GM23338 (cell line): ENCODE measurements at regions not wholly inside any gene's neighbourhood (a gene's known extent, or its start where the extent isn't known, plus 50 kb on each side); places are given as distances from the start of the nearest gene placed in this dataset.

Experiments used
- ATAC-seq: fragments of 200-7000 bp; cut with Tn5 transposase; 3 replicates; pipeline ENCODE4 v1.9.1; 2020
- DNase-seq: peaks from one replicate; pipeline ENCODE4 v3.0.0-alpha.2; 2015; ENCODE audit warnings: low spot score
- H2AFZ ChIP-seq: fragments of 200-600 bp; sonication (generic); 2 replicates; pipeline ENCODE4 v1.8.0; 2016; ENCODE audit warnings: antibody characterized with exemption, mild to moderate bottlenecking, moderate library complexity
- H3F3A ChIP-seq: fragments of 200-600 bp; sonication (generic); replicated peaks from 2 replicates; pipeline ENCODE4 v1.8.0; 2017; ENCODE audit warnings: antibody characterized with exemption, mixed run types, low read depth
- H3K27ac ChIP-seq: fragments of 200-600 bp; sonication (generic); 2 replicates; pipeline ENCODE4 v1.6.1; 2016; ENCODE audit warnings: low read depth
- H3K27me3 ChIP-seq: fragments of 200-600 bp; sonication (generic); 2 replicates; pipeline ENCODE4 v1.8.0; 2016; ENCODE audit warnings: mild to moderate bottlenecking, mixed run types, moderate library complexity; ENCODE audit not compliant: insufficient read depth
- H3K36me3 ChIP-seq: fragments of 200-600 bp; sonication (generic); 2 replicates; pipeline ENCODE4 v1.8.0; 2016; ENCODE audit warnings: mild to moderate bottlenecking; ENCODE audit not compliant: insufficient read depth
- H3K4me1 ChIP-seq: fragments of 200-600 bp; sonication (generic); 2 replicates; pipeline ENCODE4 v1.8.0; 2016; ENCODE audit warnings: mild to moderate bottlenecking, moderate library complexity; ENCODE audit not compliant: insufficient read depth
- H3K4me2 ChIP-seq: fragments of 200-600 bp; sonication (generic); 2 replicates; pipeline ENCODE4 v1.7.1; 2017; ENCODE audit warnings: mixed run types
- H3K4me3 ChIP-seq: fragments of 200-600 bp; sonication (generic); 2 replicates; pipeline ENCODE4 v1.6.1; 2016; ENCODE audit warnings: mixed run types
- H3K79me2 ChIP-seq: fragments of 200-600 bp; sonication (generic); replicated peaks from 2 replicates; pipeline ENCODE4 v1.8.0; 2017; ENCODE audit warnings: mild to moderate bottlenecking; ENCODE audit not compliant: insufficient read depth
- H3K9me2 ChIP-seq: fragments of 200-600 bp; sonication (generic); 2 replicates; pipeline ENCODE4 v1.8.0; 2017; ENCODE audit not compliant: insufficient read depth
- H4K20me1 ChIP-seq: fragments of 200-600 bp; sonication (generic); replicated peaks from 2 replicates; pipeline ENCODE4 v1.8.0; 2017; ENCODE audit warnings: mild to moderate bottlenecking; ENCODE audit not compliant: insufficient read depth
- H3K27ac Mint-ChIP-seq: 2 replicates; pipeline ENCODE4 v1.8.0; 2020; ENCODE audit warnings: inconsistent platforms, mild to moderate bottlenecking, moderate library complexity, mixed read lengths
- H3K27me3 Mint-ChIP-seq: 3 replicates; pipeline ENCODE4 v1.8.0; 2022; ENCODE audit warnings: low read depth, mild to moderate bottlenecking, moderate library complexity, mixed read lengths, inconsistent platforms; ENCODE audit not compliant: insufficient read depth, poor library complexity
- H3K36me3 Mint-ChIP-seq: 3 replicates; pipeline ENCODE4 v1.8.0; 2021; ENCODE audit warnings: low read depth, mild to moderate bottlenecking, inconsistent platforms, moderate library complexity, mixed read lengths
- H3K4me1 Mint-ChIP-seq: 3 replicates; pipeline ENCODE4 v1.8.0; 2020; ENCODE audit warnings: mild to moderate bottlenecking, inconsistent platforms, mixed read lengths
- H3K4me3 Mint-ChIP-seq: 3 replicates; pipeline ENCODE4 v1.8.0; 2021; ENCODE audit warnings: moderate library complexity, mild to moderate bottlenecking, inconsistent platforms, mixed read lengths
- H3K9me3 Mint-ChIP-seq: 3 replicates; pipeline ENCODE4 v1.8.0; 2020; ENCODE audit warnings: moderate library complexity, mild to moderate bottlenecking, inconsistent platforms, mixed read lengths
- CREB1 ChIP-seq: fragments of 250-450 bp; sonication (Bioruptor Pico); IDR thresholded peaks from 2 replicates; pipeline ENCODE4 v1.5.0; 2020; ENCODE audit warnings: low read depth, mild to moderate bottlenecking, moderate library complexity
- EZH2 ChIP-seq: fragments of 200-600 bp; sonication (generic); IDR thresholded peaks from one replicate; pipeline ENCODE4 v1.8.0; 2017; ENCODE audit warnings: antibody characterized with exemption, mild to moderate bottlenecking, low read depth; ENCODE audit not compliant: unreplicated experiment
- EZH2phosphoT487 ChIP-seq: fragments of 200-600 bp; sonication (generic); IDR thresholded peaks from one replicate; pipeline ENCODE4 v1.8.1; 2018; ENCODE audit warnings: antibody characterized with exemption; ENCODE audit not compliant: unreplicated experiment
- JUNB ChIP-seq: IDR thresholded peaks from one replicate; pipeline ENCODE4 v1.6.1; 2016; ENCODE audit warnings: antibody characterized with exemption; ENCODE audit not compliant: unreplicated experiment
- NANOG ChIP-seq: IDR thresholded peaks from 2 replicates; pipeline ENCODE4 v1.6.1; 2016; ENCODE audit warnings: antibody characterized with exemption, borderline replicate concordance
- POLR2AphosphoS5 ChIP-seq: IDR thresholded peaks from 2 replicates; pipeline ENCODE4 v1.6.1; 2016; ENCODE audit warnings: antibody characterized with exemption, low read depth
- STAT1 ChIP-seq: IDR thresholded peaks from one replicate; pipeline ENCODE4 v1.6.1; 2016; ENCODE audit warnings: antibody characterized with exemption; ENCODE audit not compliant: unreplicated experiment
- ZNF114 ChIP-seq: fragments of 250-450 bp; sonication (Bioruptor Pico); IDR thresholded peaks from 2 replicates; pipeline ENCODE4 v1.5.0; 2020; ENCODE audit warnings: mild to moderate bottlenecking, moderate library complexity
- ZNF331 ChIP-seq: fragments of 250-450 bp; sonication (Bioruptor Pico); IDR thresholded peaks from 2 replicates; pipeline ENCODE4 v1.5.0; 2020; ENCODE audit warnings: low read depth, mild to moderate bottlenecking, moderate library complexity
- TF ChIP-seq, protein P1 (sequence below), 2 experiments: fragments of 200-600 bp in 1 of 2; sonication (generic) in 1 of 2; conservative IDR thresholded peaks; 2 replicates each; pipeline versions ENCODE4 v1.5.1 to v1.6.1; 2016 to 2017; ENCODE audit warnings: antibody characterized with exemption in 2 of 2, low read depth in 2 of 2, mild to moderate bottlenecking in 2 of 2, moderate library complexity in 1 of 2
- TF ChIP-seq, protein P2 (sequence below): IDR thresholded peaks from one replicate; pipeline ENCODE4 v1.6.1; 2018; ENCODE audit warnings: antibody characterized with exemption; ENCODE audit not compliant: unreplicated experiment
- TF ChIP-seq, protein P3 (sequence below): fragments of 250-450 bp; sonication (Bioruptor Pico); IDR thresholded peaks from 2 replicates; pipeline ENCODE4 v1.5.0; 2020; ENCODE audit warnings: mild to moderate bottlenecking, moderate library complexity
- TF ChIP-seq, protein P4 (sequence below): IDR thresholded peaks from 2 replicates; pipeline ENCODE4 v1.6.1; 2016; ENCODE audit warnings: antibody characterized with exemption

DNA sequence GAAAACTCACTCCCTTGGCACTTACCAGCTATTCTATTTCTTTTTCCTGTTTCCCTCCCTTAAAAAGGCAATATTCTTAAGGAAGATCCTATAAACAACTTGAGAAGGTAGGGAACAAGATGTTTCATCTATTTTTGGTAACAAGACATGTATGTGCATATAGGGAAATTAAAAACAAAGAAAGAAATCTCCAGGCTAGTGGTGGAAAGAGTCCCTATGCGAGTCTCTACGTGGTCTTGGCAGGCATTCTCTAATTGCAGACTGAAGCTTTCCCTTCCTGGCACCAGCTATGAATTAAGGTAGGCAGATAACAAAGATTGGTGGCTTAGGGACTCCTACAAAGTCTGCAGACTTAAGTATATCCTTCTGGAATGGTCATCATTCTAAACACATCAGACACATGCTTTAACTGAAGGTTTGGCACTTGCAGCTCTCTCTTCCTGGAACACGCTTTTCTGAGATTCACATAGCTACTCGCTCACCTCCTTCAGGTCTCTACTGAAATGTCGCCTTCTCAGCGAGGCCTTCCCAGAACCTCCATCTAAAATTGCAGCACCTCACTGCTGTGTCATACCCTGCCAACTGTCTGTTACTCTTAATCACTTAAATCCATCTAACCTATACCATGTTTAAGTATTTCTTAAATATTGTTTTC lies 336.0 kb downstream of the VGLL3 start:
- peak; percentile 50; the same call in 1 of the 3 replicates for ATAC-seq
- no peak overlapping the region for H3K4me2 ChIP-seq
- TF ChIP-seq, protein P1, sequence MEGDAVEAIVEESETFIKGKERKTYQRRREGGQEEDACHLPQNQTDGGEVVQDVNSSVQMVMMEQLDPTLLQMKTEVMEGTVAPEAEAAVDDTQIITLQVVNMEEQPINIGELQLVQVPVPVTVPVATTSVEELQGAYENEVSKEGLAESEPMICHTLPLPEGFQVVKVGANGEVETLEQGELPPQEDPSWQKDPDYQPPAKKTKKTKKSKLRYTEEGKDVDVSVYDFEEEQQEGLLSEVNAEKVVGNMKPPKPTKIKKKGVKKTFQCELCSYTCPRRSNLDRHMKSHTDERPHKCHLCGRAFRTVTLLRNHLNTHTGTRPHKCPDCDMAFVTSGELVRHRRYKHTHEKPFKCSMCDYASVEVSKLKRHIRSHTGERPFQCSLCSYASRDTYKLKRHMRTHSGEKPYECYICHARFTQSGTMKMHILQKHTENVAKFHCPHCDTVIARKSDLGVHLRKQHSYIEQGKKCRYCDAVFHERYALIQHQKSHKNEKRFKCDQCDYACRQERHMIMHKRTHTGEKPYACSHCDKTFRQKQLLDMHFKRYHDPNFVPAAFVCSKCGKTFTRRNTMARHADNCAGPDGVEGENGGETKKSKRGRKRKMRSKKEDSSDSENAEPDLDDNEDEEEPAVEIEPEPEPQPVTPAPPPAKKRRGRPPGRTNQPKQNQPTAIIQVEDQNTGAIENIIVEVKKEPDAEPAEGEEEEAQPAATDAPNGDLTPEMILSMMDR (conservative IDR thresholded peaks at IDR 0.05; ENCODE audit: low read depth in 2 of 2), result no peak
- TF ChIP-seq STAT1 (no peak), POLR2AphosphoS5 (no peak), ZNF114 (no peak), NANOG (no peak), JUNB (no peak), EZH2 (no peak), EZH2phosphoT487 (no peak), CREB1 (CRISPR knock-in tag) (no peak), ZNF331 (no peak)
- TF ChIP-seq, protein P2, sequence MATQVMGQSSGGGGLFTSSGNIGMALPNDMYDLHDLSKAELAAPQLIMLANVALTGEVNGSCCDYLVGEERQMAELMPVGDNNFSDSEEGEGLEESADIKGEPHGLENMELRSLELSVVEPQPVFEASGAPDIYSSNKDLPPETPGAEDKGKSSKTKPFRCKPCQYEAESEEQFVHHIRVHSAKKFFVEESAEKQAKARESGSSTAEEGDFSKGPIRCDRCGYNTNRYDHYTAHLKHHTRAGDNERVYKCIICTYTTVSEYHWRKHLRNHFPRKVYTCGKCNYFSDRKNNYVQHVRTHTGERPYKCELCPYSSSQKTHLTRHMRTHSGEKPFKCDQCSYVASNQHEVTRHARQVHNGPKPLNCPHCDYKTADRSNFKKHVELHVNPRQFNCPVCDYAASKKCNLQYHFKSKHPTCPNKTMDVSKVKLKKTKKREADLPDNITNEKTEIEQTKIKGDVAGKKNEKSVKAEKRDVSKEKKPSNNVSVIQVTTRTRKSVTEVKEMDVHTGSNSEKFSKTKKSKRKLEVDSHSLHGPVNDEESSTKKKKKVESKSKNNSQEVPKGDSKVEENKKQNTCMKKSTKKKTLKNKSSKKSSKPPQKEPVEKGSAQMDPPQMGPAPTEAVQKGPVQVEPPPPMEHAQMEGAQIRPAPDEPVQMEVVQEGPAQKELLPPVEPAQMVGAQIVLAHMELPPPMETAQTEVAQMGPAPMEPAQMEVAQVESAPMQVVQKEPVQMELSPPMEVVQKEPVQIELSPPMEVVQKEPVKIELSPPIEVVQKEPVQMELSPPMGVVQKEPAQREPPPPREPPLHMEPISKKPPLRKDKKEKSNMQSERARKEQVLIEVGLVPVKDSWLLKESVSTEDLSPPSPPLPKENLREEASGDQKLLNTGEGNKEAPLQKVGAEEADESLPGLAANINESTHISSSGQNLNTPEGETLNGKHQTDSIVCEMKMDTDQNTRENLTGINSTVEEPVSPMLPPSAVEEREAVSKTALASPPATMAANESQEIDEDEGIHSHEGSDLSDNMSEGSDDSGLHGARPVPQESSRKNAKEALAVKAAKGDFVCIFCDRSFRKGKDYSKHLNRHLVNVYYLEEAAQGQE, result no peak
- TF ChIP-seq, protein P3, sequence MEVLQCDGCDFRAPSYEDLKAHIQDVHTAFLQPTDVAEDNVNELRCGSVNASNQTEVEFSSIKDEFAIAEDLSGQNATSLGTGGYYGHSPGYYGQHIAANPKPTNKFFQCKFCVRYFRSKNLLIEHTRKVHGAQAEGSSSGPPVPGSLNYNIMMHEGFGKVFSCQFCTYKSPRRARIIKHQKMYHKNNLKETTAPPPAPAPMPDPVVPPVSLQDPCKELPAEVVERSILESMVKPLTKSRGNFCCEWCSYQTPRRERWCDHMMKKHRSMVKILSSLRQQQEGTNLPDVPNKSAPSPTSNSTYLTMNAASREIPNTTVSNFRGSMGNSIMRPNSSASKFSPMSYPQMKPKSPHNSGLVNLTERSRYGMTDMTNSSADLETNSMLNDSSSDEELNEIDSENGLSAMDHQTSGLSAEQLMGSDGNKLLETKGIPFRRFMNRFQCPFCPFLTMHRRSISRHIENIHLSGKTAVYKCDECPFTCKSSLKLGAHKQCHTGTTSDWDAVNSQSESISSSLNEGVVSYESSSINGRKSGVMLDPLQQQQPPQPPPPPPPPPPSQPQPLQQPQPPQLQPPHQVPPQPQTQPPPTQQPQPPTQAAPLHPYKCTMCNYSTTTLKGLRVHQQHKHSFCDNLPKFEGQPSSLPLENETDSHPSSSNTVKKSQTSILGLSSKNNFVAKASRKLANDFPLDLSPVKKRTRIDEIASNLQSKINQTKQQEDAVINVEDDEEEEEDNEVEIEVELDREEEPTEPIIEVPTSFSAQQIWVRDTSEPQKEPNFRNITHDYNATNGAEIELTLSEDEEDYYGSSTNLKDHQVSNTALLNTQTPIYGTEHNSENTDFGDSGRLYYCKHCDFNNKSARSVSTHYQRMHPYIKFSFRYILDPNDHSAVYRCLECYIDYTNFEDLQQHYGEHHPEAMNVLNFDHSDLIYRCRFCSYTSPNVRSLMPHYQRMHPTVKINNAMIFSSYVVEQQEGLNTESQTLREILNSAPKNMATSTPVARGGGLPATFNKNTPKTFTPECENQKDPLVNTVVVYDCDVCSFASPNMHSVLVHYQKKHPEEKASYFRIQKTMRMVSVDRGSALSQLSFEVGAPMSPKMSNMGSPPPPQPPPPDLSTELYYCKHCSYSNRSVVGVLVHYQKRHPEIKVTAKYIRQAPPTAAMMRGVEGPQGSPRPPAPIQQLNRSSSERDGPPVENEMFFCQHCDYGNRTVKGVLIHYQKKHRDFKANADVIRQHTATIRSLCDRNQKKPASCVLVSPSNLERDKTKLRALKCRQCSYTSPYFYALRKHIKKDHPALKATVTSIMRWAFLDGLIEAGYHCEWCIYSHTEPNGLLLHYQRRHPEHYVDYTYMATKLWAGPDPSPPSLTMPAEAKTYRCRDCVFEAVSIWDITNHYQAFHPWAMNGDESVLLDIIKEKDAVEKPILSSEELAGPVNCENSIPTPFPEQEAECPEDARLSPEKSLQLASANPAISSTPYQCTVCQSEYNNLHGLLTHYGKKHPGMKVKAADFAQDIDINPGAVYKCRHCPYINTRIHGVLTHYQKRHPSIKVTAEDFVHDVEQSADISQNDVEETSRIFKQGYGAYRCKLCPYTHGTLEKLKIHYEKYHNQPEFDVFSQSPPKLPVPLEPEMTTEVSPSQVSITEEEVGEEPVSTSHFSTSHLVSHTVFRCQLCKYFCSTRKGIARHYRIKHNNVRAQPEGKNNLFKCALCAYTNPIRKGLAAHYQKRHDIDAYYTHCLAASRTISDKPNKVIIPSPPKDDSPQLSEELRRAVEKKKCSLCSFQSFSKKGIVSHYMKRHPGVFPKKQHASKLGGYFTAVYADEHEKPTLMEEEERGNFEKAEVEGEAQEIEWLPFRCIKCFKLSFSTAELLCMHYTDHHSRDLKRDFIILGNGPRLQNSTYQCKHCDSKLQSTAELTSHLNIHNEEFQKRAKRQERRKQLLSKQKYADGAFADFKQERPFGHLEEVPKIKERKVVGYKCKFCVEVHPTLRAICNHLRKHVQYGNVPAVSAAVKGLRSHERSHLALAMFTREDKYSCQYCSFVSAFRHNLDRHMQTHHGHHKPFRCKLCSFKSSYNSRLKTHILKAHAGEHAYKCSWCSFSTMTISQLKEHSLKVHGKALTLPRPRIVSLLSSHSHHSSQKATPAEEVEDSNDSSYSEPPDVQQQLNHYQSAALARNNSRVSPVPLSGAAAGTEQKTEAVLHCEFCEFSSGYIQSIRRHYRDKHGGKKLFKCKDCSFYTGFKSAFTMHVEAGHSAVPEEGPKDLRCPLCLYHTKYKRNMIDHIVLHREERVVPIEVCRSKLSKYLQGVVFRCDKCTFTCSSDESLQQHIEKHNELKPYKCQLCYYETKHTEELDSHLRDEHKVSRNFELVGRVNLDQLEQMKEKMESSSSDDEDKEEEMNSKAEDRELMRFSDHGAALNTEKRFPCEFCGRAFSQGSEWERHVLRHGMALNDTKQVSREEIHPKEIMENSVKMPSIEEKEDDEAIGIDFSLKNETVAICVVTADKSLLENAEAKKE (CRISPR knock-in tag), result no peak
- TF ChIP-seq, protein P4, sequence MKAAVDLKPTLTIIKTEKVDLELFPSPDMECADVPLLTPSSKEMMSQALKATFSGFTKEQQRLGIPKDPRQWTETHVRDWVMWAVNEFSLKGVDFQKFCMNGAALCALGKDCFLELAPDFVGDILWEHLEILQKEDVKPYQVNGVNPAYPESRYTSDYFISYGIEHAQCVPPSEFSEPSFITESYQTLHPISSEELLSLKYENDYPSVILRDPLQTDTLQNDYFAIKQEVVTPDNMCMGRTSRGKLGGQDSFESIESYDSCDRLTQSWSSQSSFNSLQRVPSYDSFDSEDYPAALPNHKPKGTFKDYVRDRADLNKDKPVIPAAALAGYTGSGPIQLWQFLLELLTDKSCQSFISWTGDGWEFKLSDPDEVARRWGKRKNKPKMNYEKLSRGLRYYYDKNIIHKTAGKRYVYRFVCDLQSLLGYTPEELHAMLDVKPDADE, result no peak
- no peaks in the 10 kb centered on the region for H3K36me3 ChIP-seq
- peak overlapping the region; percentile 22; the same call in 1 of the 2 replicates for H3K27ac Mint-ChIP-seq
- no peak overlapping the region for H2AFZ ChIP-seq
- no peaks in the 10 kb centered on the region for H3K27me3 Mint-ChIP-seq
- H3K27ac ChIP-seq, result no peak overlapping the region
- H3K4me1 Mint-ChIP-seq, result peaks cover 15% of the 10 kb centered on the region; the same call in 2 of the 3 replicates
- H3K4me3 Mint-ChIP-seq, result no peak overlapping the region
- no peaks in the 10 kb centered on the region for H3K79me2 ChIP-seq
- H4K20me1 ChIP-seq, result no peaks in the 10 kb centered on the region
- H3K9me2 ChIP-seq, result no peaks in the 10 kb centered on the region
- H3F3A ChIP-seq, result no peaks in the 10 kb centered on the region
- H3K27me3 ChIP-seq, result no peaks in the 10 kb centered on the region
- no peak overlapping the region for H3K4me3 ChIP-seq
- H3K9me3 Mint-ChIP-seq, result no peaks in the 10 kb centered on the region
- no peaks in the 10 kb centered on the region for H3K36me3 Mint-ChIP-seq
- H3K4me1 ChIP-seq, result no peaks in the 10 kb centered on the region; the same call in 1 of the 2 replicates
- peak; percentile 31 for DNase-seq
